ENCODE measurements at regions not wholly inside any gene's neighbourhood (a gene's known extent, or its start where the extent isn't known, plus 50 kb on each side); places are given as distances from the start of the nearest gene placed in this dataset.
"Not testable (repeated sequence)": the region's sequence is repeated elsewhere in the genome, so short reads cannot be mapped to it uniquely, and the experiment has no call there.

GRCh38 chr1:203999618-204000017 lies 73.3 kb upstream of the SOX13 start:
- no peak for DNase-seq

- DNase-seq, result no peak
These were observed 71.6 kb upstream of the SOX13 start for GRCh38 chr1:204001166-204001901.

GRCh38 chr1:204002614-204003013 lies 70.3 kb upstream of the SOX13 start:
- no peak for DNase-seq

DNA sequence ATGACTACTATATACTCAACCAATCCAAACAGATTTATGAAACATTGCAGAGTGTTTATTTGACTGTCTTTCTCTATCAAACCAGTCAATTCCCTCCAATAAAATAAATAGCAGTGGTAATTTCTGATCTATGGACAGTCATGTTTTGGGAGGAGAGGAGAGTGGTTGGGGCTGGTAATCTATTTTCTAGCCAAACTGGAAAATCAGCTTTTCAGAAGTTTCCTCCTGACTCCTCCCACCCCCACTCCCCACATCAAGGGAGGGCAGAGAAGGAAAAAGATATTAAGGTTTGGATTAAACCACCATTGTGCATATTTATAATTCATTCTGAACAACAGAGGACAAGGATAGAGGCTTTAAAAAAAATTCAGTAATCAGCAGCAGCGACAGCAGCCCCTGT lies 69.4 kb upstream of the SOX13 start:
- DNase-seq, result no peak

GRCh38 chr1:204011426-204011825 lies 61.5 kb upstream of the SOX13 start:
- no peak for DNase-seq

DNA sequence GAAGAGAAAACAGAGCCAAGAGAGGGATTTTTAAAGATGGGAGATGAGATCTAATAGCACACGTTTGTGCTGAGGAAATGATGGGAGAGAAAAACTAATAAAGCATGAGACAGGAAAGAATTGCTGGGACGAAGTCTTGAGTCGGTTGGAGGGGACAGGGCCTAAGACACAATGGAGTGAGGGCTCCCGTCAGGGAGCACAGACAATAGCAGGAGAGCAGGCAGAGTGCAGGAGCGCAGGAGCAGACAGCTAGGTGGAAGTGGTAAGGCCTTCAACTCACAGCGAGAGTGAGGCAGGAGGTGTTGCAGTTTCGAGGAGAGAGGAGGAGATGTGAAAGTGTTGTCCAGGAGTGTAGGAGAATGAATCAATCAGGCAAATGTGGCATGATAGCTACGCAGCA lies 59.9 kb upstream of the SOX13 start:
- DNase-seq, result no peak

GRCh38 chr1:204014336-204014735 lies 58.6 kb upstream of the SOX13 start:
- DNase-seq, result no peak

DNA sequence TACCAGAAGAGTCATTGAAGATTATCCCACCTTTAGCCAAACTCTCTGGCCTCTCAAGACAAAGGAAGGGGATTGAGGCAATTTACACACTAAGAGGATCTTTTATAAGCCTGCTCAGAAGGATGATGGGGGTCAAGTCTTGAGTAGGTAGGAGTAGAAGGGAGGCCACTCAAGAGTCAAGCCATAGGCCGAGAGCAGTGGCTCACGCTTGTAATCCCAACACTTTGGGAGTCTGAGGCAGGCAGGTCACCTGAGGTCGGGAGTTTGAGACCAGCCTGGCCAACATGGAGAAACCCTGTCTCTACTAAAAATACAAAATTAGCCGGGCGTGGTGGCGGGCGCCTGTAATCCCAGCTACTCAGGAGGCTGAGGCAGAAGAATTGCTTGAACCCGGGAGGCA lies 58.0 kb upstream of the SOX13 start:
- DNase-seq, result not testable (repeated sequence)

DNA sequence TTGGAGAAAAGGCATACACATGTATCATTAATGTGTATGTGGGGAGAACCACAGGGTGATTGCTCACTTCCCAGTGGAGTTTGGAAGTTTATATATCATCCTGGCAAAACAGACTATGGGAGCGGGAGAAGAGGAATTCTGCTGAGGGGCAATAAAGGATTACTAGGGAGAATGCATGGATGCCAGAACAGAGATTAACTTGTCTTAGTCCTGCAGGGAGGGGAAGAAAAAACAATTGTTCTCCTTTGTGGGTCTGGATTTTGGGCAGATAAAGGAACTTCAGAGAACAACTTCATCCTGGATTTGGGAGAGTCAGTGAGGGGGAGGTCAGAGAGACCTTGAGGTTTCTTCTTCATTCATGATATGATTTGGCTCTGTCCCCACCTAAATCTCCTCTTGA lies 55.9 kb upstream of the SOX13 start:
- no peak for DNase-seq

DNA sequence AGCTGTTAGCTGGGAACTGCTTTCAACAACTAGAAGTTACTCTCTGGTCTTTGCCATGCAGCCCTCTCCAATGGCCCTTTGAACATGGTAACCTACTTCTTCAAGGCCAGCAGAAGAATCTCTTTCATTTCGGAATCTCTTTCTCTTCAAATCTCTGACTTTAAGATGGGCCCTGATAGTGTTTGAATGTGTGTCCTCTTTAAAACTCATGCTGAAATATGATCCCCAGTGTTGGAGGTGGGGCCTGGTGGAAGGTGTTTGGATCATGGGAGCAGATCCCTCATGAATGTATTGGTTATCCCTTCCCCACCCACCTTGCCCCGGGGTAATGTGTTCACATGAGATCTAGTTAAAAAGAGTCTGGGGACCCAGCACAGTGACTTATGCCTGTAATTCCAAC lies 54.5 kb upstream of the SOX13 start:
- DNase-seq, result no peak

Data from fibroblast of upper back skin (primary cell).